Stimulated activated CD4-positive, alpha-beta T cell treated with anti-CD3 and anti-CD28 coated beads, Interleukin-12 subunit alpha, Interleukin-12 subunit beta, amount 100 ng/mL, for 24 hours (primary cell): ENCODE measurements at regions not wholly inside any gene's neighbourhood (a gene's known extent, or its start where the extent isn't known, plus 50 kb on each side); places are given as distances from the start of the nearest gene placed in this dataset.

Experiments used
- DNase-seq, 2 experiments: peaks; one replicate each; pipeline ENCODE4 v3.0.0-alpha.2; 2020; ENCODE audit warnings: low read depth in 2 of 2

GRCh38 chr10:32169556-32169955 is 113.3 kb upstream of the KIF5B start:
- DNase-seq = no peak

GRCh38 chr10:32167450-32167849 is 111.2 kb upstream of the KIF5B start:
- no peak for DNase-seq

- no peak for DNase-seq
Observed at GRCh38 chr10:32166365-32166764, 110.1 kb upstream of the KIF5B start.

DNA sequence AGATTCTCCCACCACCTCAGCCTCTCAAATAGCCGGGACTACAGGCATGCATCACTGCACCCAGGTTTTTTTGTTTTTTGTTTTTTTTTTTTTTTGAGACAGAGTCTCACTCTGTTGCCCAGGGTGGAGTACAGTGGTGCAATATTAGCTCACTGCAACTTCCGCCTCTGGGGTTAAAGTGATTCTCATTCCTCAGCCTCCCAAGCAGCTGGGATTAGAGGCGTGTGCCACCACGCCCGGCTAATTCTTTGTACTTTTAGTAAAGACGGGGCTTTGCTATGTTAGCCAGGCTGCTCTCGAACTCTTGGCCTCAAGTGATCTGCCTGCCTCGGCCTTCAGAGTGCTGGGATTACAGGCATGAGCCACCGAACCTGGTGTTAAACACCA is 107.5 kb upstream of the KIF5B start:
- DNase-seq = no peak

DNA sequence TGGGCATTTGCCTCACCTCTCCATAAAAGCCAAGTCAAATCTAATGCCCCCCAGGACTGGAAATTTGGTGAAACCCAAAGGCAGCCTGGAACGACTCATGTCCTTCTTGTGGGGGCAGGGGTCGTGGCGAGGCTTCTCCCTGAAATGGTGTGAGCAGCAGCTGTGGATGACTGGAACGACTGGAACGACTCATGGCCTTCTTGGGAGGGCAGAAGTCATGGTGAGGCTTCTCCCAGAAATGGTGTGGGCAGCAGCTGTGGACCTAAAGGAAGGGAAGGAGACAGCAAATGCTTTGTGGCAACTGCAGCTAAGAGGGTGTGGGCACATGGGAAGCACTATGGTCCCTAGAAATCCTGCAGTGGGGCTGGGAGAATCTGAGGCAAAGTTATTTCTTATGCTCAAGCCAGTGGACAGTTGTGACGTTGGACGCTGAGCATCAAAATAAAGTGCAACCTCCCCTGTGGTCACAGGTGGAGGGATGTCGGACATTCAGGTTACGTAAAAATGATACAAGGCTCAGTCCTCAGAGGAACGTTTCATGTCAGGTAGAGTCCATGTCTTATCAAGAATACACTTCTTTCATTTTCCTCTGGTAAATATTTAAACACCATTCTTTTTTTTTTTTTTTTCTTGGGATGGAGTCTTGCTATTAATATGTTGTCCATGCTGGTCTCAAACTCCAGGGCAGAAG is 107.0 kb upstream of the KIF5B start:
- DNase-seq = no peak

- no peak for DNase-seq
Observed at GRCh38 chr10:32161586-32161985, 105.4 kb upstream of the KIF5B start.

- DNase-seq = no peak
Observed at GRCh38 chr10:32160864-32161263, 104.6 kb upstream of the KIF5B start.

GRCh38 chr10:32159264-32159663 is 103.0 kb upstream of the KIF5B start:
- no peak for DNase-seq

- no peak for DNase-seq
Observed at GRCh38 chr10:32156031-32156495, 99.8 kb upstream of the KIF5B start.

GRCh38 chr10:32155075-32155516 is 98.9 kb upstream of the KIF5B start:
- DNase-seq = no peak

DNA sequence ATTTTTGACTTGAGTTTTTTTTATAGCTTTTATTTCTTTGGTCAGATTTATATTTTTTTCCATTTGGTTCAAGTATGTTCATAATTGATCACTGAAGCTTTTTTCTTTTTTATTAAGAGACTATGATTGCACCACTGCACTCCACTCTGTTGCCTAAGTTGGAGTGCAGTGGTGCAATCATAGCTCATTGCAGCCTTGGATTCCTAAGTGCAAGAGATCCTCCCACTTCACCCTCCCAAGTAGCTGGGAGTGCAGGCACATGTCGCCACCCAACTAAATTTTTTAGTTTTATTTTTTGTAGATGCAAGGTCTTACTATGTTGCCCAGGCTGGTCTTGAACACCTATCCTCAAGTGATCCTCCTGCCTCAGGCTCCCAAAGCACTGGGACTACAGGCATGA is 97.7 kb upstream of the KIF5B start:
- DNase-seq = no peak

GRCh38 chr10:32153252-32153651 is 97.0 kb upstream of the KIF5B start:
- DNase-seq = no peak

DNA sequence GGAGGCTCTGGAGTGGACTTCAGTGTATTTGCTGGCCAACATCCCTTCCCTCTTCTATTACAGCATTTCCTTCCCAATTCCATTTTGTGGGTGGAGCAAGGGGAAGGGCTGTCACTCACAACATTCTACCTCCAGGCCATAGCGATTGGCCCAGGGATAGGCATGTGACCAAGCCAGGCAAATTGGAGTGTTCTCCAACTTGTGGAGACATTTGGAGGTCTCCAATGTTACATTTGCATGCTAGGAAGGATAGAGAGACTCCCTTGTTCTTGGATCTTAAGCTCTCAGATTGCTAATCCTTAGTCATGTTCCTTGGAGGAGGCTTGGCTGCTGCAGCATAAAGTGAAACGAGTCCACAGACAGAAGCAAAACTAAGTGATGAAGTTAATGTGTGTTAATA is 95.6 kb upstream of the KIF5B start:
- no peak for DNase-seq

- DNase-seq = no peak
Observed at GRCh38 chr10:32150532-32151101, 94.4 kb upstream of the KIF5B start.

- peak in 1 of 2 experiments; percentile 4 for DNase-seq
Observed at GRCh38 chr10:32149252-32149955, 93.2 kb upstream of the KIF5B start.

DNA sequence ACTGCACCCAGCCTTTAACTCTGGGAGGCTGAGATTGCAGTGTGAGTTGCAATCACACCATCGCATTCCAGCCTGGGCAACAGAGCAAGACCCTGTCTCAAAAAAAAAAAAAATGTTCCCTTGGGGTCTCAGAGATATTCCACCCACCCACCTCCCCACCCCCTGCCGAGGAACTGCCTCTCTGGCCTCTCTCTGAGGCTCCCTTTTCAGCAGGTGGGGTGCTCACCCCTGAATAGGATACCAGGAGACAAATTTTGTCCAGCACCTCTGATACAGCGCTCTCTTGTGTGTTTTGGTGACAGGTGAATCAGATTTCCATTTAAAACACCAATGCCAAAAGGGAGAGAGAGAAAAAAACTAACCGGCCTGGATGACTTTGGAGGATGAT is 92.6 kb upstream of the KIF5B start:
- no peak for DNase-seq

DNA sequence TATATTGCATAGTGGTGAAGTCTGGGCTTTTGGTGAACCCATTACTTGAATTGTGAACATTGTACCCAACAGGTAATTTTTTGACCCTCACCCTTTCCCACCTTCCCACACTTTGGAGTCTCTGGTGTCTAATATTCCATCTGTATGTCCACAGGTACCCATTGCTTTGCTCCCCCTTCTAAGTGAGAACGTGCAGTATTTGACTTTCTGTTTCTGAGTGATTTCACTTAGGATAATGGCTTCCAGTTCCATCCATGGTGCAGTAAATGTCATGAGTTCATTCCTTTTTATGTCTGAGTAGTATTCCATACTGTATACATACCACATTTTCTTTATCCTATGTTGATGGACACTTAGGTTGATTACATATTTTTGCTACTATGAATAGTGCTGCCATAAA is 91.5 kb upstream of the KIF5B start:
- no peak for DNase-seq

DNA sequence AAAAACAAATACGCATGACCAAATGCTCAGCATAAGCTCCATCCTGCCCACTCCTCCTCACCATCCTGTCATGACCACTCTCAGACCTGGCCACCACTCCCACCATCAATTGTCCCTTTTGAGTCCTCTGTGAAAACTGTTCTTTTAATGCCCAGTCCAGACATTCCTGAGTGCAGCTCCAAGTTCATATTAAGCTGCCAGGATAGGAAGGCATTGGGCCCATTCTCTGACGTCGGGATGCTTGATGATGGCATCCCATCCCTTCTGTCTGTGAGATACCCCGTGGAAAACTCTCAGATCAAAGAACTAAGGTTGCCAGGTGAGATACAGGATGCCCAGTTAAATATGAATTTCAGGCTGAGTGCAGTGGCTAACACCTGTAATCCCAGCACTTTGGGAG is 89.9 kb upstream of the KIF5B start:
- DNase-seq = no peak

DNA sequence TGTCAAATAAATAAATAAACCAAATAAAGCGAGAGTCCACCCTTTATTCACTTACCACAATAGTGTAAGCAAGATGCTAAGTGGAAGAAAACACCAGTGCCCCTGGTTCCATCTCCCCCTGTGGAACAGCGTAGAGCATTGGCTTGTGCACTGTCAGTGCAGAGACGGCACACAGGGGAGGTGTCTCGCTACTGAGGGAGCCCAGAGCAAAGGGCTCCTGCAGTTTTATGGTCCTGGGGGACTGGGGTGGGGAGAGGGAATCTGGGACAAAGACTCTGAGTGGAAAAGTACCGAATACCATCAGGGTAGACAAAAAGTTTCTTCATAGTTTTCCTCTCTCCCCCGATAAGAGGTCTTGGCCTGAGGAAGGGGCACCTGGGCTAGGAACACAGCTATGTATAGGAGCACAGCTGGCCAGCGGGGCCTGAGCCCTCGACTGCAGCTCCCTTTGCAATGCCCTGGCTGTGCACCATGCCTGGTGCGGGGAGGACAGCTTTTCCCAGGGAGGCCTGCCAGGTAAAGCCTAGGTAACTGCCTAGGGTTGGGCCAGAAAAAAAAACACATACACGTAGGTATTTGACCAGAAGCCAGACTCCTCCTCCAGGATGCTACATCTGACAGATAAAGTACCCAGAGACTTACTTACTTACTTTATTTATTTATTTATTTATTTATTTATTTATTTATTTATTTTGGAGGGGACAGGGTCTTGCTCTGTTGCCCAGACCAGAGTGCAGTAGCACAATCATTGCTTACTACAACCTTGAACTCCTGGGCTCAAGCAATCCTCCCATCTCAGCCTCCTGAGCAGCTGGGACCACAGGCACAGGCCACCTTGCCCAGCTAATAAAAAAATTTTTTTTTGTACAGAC is 88.8 kb upstream of the KIF5B start:
- DNase-seq = no peak

DNA sequence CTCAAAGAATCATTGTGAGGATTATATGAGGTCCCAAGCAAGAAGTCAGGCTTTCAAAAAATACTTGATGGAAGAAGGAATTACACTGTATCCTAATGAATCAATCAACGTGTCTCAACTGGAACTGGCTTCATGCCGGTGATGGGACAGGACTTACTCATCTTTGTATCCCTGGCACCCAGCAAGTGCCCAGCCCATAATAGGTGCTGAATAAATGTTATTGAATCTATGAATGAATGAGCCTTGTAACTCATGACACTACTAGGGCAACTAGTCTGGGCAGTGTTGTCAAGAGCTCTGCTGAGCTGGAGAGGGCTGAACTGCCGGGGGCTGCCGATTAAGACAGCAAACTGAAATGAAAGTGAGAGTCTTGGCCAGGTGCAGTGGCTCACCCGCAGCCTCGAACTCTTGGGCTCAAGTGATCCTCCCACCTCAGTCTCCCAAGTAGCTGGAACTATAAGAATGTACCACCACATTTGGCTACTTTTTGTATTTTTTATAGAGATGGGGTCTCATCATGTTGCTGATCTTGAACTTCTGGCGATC is 87.2 kb upstream of the KIF5B start:
- DNase-seq = no peak

DNA sequence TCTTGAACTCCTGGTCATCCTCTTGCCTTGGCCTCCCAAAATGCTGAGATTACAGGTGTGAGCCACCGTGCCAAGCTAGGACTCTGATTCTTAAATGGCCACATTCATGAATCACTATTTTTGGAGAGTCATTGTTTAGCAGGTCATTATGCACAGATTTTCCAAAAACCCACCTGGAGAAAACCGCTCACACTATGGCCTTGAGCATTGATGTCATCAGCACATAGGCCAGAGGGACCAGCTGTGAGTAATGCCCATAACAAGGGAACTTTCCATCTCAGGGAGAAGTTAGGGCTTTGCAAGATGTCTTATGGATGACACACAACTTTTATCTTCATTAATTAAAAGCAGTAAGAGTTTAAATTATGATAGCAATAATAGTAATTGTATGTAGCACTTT is 86.4 kb upstream of the KIF5B start:
- DNase-seq = no peak
